MM.1S (cell line): ENCODE measurements at regions not wholly inside any gene's neighbourhood (a gene's known extent, or its start where the extent isn't known, plus 50 kb on each side); places are given as distances from the start of the nearest gene placed in this dataset.

Source experiments
- CTCF ChIP-seq: fragments of 300-600 bp; sonication (generic); IDR thresholded peaks from 2 replicates; pipeline ENCODE4 v1.5.1; 2016; ENCODE audit warnings: antibody characterized with exemption, low read length, mixed read lengths
- EZH2 ChIP-seq: fragments of 300-600 bp; sonication (generic); optimal IDR thresholded peaks from 2 replicates; pipeline ENCODE3; 2017; ENCODE audit warnings: low read depth, mild to moderate bottlenecking, antibody characterized with exemption, low read length, mixed read lengths
- EZH2phosphoT487 ChIP-seq: fragments of 300-600 bp; sonication (generic); IDR thresholded peaks from 2 replicates; pipeline ENCODE4 v1.6.1; 2018; ENCODE audit warnings: antibody characterized with exemption, low read length

GRCh38 chr1:14262637-14263036 is 335.8 kb upstream of the KAZN start:
- no peak for TF ChIP-seq EZH2phosphoT487
- TF ChIP-seq CTCF, result no peak
- TF ChIP-seq EZH2, result no peak
